ENCODE measurements at regions not wholly inside any gene's neighbourhood (a gene's known extent, or its start where the extent isn't known, plus 50 kb on each side); places are given as distances from the start of the nearest gene placed in this dataset.

GRCh38 chr14:55897031-55897430 lies 221.2 kb upstream of the PELI2 start:
- H3K27ac ChIP-seq, result no peak overlapping the region
- no peak overlapping the region for H3K9ac ChIP-seq
- TF ChIP-seq CTCF (conservative IDR thresholded peaks at IDR 0.05; ENCODE audit: low read depth, low read length), result no peak
- no peaks in the 10 kb centered on the region for H3K27me3 ChIP-seq (ENCODE audit: insufficient read depth, low read depth)
- H3K4me1 ChIP-seq (ENCODE audit: low read depth, poor library complexity, severe bottlenecking), result no peaks in the 10 kb centered on the region
- no peaks in the 10 kb centered on the region for H3K79me2 ChIP-seq (ENCODE audit: insufficient read depth, low read depth)
- no peak overlapping the region for H2AFZ ChIP-seq (ENCODE audit: low read depth)
- H4K20me1 ChIP-seq (ENCODE audit: insufficient read depth), result no peaks in the 10 kb centered on the region
- no peak overlapping the region for H3K4me2 ChIP-seq
- no peak overlapping the region for H3K4me3 ChIP-seq (IDR thresholded peaks at IDR 0.05; ENCODE audit: insufficient read depth, low read depth, low read length)
- no peaks in the 10 kb centered on the region for H3K36me3 ChIP-seq (ENCODE audit: insufficient read depth)

- no peak for TF ChIP-seq CTCF (conservative IDR thresholded peaks at IDR 0.05; ENCODE audit: low read depth, low read length)
- H4K20me1 ChIP-seq (ENCODE audit: insufficient read depth), result no peaks in the 10 kb centered on the region
- H2AFZ ChIP-seq (ENCODE audit: low read depth), result no peak overlapping the region
- no peaks in the 10 kb centered on the region for H3K4me1 ChIP-seq (ENCODE audit: low read depth, poor library complexity, severe bottlenecking)
- H3K27me3 ChIP-seq (ENCODE audit: insufficient read depth, low read depth), result no peaks in the 10 kb centered on the region
- no peak overlapping the region for H3K4me3 ChIP-seq (IDR thresholded peaks at IDR 0.05; ENCODE audit: insufficient read depth, low read depth, low read length)
- no peak overlapping the region for H3K9ac ChIP-seq
- no peaks in the 10 kb centered on the region for H3K79me2 ChIP-seq (ENCODE audit: insufficient read depth, low read depth)
- H3K36me3 ChIP-seq (ENCODE audit: insufficient read depth), result no peaks in the 10 kb centered on the region
- no peak overlapping the region for H3K27ac ChIP-seq
- no peak overlapping the region for H3K4me2 ChIP-seq
These were observed 219.3 kb upstream of the PELI2 start for GRCh38 chr14:55898938-55899337.

DNA sequence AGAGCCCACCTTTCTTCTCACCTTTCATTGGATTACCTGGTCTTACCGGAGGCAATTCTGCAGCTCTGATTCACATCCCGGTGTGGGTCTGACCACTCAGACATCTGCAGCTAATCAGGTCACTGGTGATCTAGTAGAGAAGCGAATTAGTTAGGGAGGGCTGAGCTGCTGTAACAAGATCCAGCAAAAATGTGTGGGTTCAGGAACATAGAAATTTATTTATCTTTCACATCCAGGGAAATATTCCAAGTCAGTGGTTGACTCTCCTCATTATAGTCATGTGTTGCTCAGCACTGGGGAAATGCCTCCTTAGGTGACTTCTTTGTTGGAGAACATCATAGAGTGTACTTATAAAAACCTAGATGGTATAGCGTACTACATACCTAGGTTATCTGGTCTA lies 218.7 kb upstream of the PELI2 start:
- H3K9ac ChIP-seq, result no peak overlapping the region
- no peaks in the 10 kb centered on the region for H3K36me3 ChIP-seq (ENCODE audit: insufficient read depth)
- no peak overlapping the region for H2AFZ ChIP-seq (ENCODE audit: low read depth)
- no peaks in the 10 kb centered on the region for H3K27me3 ChIP-seq (ENCODE audit: insufficient read depth, low read depth)
- no peaks in the 10 kb centered on the region for H4K20me1 ChIP-seq (ENCODE audit: insufficient read depth)
- H3K4me2 ChIP-seq, result no peak overlapping the region
- no peaks in the 10 kb centered on the region for H3K79me2 ChIP-seq (ENCODE audit: insufficient read depth, low read depth)
- no peak overlapping the region for H3K27ac ChIP-seq
- no peak for TF ChIP-seq CTCF (conservative IDR thresholded peaks at IDR 0.05; ENCODE audit: low read depth, low read length)
- no peak overlapping the region for H3K4me3 ChIP-seq (IDR thresholded peaks at IDR 0.05; ENCODE audit: insufficient read depth, low read depth, low read length)
- H3K4me1 ChIP-seq (ENCODE audit: low read depth, poor library complexity, severe bottlenecking), result no peaks in the 10 kb centered on the region

DNA sequence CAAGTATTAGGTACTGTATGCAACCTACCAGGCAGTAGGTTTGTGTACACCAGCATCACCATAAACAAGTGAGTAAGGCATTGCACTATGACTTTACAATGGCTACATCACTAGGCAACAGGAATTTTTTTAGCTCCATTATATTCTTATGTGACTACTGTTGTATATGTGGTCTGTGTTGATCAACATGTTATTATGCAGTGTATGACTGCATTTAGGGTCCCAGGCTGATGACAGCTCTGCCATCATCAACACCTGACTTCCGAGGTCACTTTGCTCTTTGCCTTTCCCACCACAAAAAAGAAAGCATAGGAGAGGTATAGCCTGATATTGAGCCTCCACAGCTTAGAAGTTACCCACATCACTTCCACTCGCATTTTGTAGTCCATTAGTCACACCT lies 217.5 kb upstream of the PELI2 start:
- no peaks in the 10 kb centered on the region for H3K27me3 ChIP-seq (ENCODE audit: insufficient read depth, low read depth)
- no peaks in the 10 kb centered on the region for H3K79me2 ChIP-seq (ENCODE audit: insufficient read depth, low read depth)
- no peaks in the 10 kb centered on the region for H3K36me3 ChIP-seq (ENCODE audit: insufficient read depth)
- H4K20me1 ChIP-seq (ENCODE audit: insufficient read depth), result no peaks in the 10 kb centered on the region
- H3K27ac ChIP-seq, result no peak overlapping the region
- no peak overlapping the region for H3K4me3 ChIP-seq (IDR thresholded peaks at IDR 0.05; ENCODE audit: insufficient read depth, low read depth, low read length)
- no peak overlapping the region for H2AFZ ChIP-seq (ENCODE audit: low read depth)
- H3K4me1 ChIP-seq (ENCODE audit: low read depth, poor library complexity, severe bottlenecking), result no peaks in the 10 kb centered on the region
- TF ChIP-seq CTCF (conservative IDR thresholded peaks at IDR 0.05; ENCODE audit: low read depth, low read length), result no peak
- no peak overlapping the region for H3K9ac ChIP-seq
- no peak overlapping the region for H3K4me2 ChIP-seq

DNA sequence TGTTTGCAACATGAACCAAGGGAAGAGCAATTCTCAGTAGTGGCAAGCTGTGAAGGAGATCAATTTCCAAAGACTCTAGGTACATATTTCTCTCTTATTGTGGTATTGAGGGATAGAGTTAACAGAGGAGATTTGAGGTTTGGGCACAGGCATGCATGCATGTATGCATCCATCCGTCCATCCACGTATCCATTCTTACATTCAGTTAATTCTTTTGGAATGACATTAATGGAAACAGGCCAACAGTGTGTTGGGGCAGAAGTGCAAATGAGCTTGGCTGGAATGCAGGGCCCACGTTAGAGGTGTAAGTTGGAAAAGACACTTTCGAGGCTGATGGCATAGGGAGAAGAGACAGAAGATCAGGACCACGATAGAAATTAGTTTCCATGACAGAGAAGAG lies 216.9 kb upstream of the PELI2 start:
- Histone ChIP-seq H3K9ac (no peak overlapping the region), H3K27me3 (ENCODE audit: insufficient read depth, low read depth) (no peaks in the 10 kb centered on the region), H3K4me2 (no peak overlapping the region), H3K27ac (no peak overlapping the region), H3K4me3 (IDR thresholded peaks at IDR 0.05; ENCODE audit: insufficient read depth, low read depth, low read length) (no peak overlapping the region), H2AFZ (ENCODE audit: low read depth) (no peak overlapping the region), H4K20me1 (ENCODE audit: insufficient read depth) (no peaks in the 10 kb centered on the region), H3K79me2 (ENCODE audit: insufficient read depth, low read depth) (no peaks in the 10 kb centered on the region), H3K4me1 (ENCODE audit: low read depth, poor library complexity, severe bottlenecking) (no peaks in the 10 kb centered on the region), H3K36me3 (ENCODE audit: insufficient read depth) (no peaks in the 10 kb centered on the region)
- no peak for TF ChIP-seq CTCF (conservative IDR thresholded peaks at IDR 0.05; ENCODE audit: low read depth, low read length)

All from KMS-11 (cell line).